SK-N-SH treated with all-trans-retinoic acid at 6 μM for 48 hours (cell line): ENCODE measurements at regions not wholly inside any gene's neighbourhood (a gene's known extent, or its start where the extent isn't known, plus 50 kb on each side); places are given as distances from the start of the nearest gene placed in this dataset.

Experiments
- ATAC-seq: fragments of 200-7000 bp; cut with Tn5 transposase; 3 replicates; pipeline ENCODE4 v1.9.1; 2020; ENCODE audit warnings: mild to moderate bottlenecking, moderate library complexity
- ARNTL ChIP-seq: fragments of 450-650 bp; formaldehyde crosslinking; IDR thresholded peaks from 2 replicates; pipeline ENCODE4 v1.5.0; 2020; ENCODE audit warnings: low read depth, mild to moderate bottlenecking, moderate library complexity, borderline replicate concordance
- BACH2 ChIP-seq: fragments of 250-450 bp; sonication (Bioruptor Pico); IDR thresholded peaks from 2 replicates; pipeline ENCODE4 v1.9.0; 2021; ENCODE audit warnings: mild to moderate bottlenecking, borderline replicate concordance
- CSDC2 ChIP-seq: fragments of 250-450 bp; sonication (Bioruptor Pico); IDR thresholded peaks from 2 replicates; pipeline ENCODE4 v1.5.0; 2020; ENCODE audit warnings: mild to moderate bottlenecking, moderate library complexity
- ESRRG ChIP-seq: fragments of 250-450 bp; sonication (Bioruptor Pico); IDR thresholded peaks from 2 replicates; pipeline ENCODE4 v1.6.1; 2021; ENCODE audit warnings: mild to moderate bottlenecking
- GLIS3 ChIP-seq: fragments of 250-450 bp; sonication (Bioruptor Pico); IDR thresholded peaks from 2 replicates; pipeline ENCODE4 v1.5.0; 2020; ENCODE audit warnings: mild to moderate bottlenecking, moderate library complexity
- ISL1 ChIP-seq: fragments of 250-450 bp; sonication (Bioruptor Pico); IDR thresholded peaks from 2 replicates; pipeline ENCODE4 v2.1.2; 2022; ENCODE audit warnings: mild to moderate bottlenecking, moderate library complexity
- OSR1 ChIP-seq: fragments of 250-450 bp; sonication (Bioruptor Pico); IDR thresholded peaks from 2 replicates; pipeline ENCODE4 v1.8.0; 2022; ENCODE audit warnings: moderate library complexity, mild to moderate bottlenecking, inconsistent platforms
- PPARA ChIP-seq: fragments of 250-450 bp; sonication (Bioruptor Pico); IDR thresholded peaks from 2 replicates; pipeline ENCODE4 v1.5.0; 2020; ENCODE audit warnings: mild to moderate bottlenecking, borderline replicate concordance
- RARB ChIP-seq: fragments of 250-450 bp; sonication (Bioruptor Pico); IDR thresholded peaks from 2 replicates; pipeline ENCODE4 v1.8.0; 2021; ENCODE audit warnings: mild to moderate bottlenecking, moderate library complexity
- TCF4 ChIP-seq: fragments of 250-450 bp; sonication (Bioruptor Pico); IDR thresholded peaks from 2 replicates; pipeline ENCODE4 v1.8.0; 2021; ENCODE audit warnings: mild to moderate bottlenecking, moderate library complexity, borderline replicate concordance
- TOX ChIP-seq: fragments of 250-450 bp; sonication (Bioruptor Pico); IDR thresholded peaks from 2 replicates; pipeline ENCODE4 v1.8.0; 2021; ENCODE audit warnings: mild to moderate bottlenecking, moderate library complexity, borderline replicate concordance
- ZC3H10 ChIP-seq: fragments of 250-450 bp; sonication (Bioruptor Pico); IDR thresholded peaks from 2 replicates; pipeline ENCODE4 v1.5.1; 2021; ENCODE audit warnings: mild to moderate bottlenecking, moderate library complexity
- ZFP3 ChIP-seq: fragments of 250-450 bp; sonication (Bioruptor Pico); IDR thresholded peaks from 2 replicates; pipeline ENCODE4 v1.5.0; 2020; ENCODE audit warnings: mild to moderate bottlenecking, moderate library complexity
- ZFP30 ChIP-seq: fragments of 450-650 bp; formaldehyde crosslinking; IDR thresholded peaks from 2 replicates; pipeline ENCODE4 v1.5.0; 2022; ENCODE audit warnings: mild to moderate bottlenecking, moderate library complexity
- ZNF70 ChIP-seq: fragments of 450-650 bp; formaldehyde crosslinking; IDR thresholded peaks from 2 replicates; pipeline ENCODE4 v1.5.0; 2020; ENCODE audit warnings: mild to moderate bottlenecking, moderate library complexity
- ZNF8 ChIP-seq: fragments of 450-650 bp; formaldehyde crosslinking; IDR thresholded peaks from 2 replicates; pipeline ENCODE4 v1.5.0; 2020; ENCODE audit warnings: mild to moderate bottlenecking, moderate library complexity
- TF ChIP-seq, protein P1 (sequence below): fragments of 250-450 bp; sonication (Bioruptor Pico); IDR thresholded peaks from 2 replicates; pipeline ENCODE4 v1.8.0; 2021; ENCODE audit warnings: low read depth, mild to moderate bottlenecking, moderate library complexity, borderline replicate concordance
- TF ChIP-seq, protein P2 (sequence below): fragments of 250-450 bp; sonication (Bioruptor Pico); IDR thresholded peaks from 2 replicates; pipeline ENCODE4 v1.5.0; 2020; ENCODE audit warnings: mild to moderate bottlenecking, moderate library complexity
- TF ChIP-seq, protein P3 (sequence below): fragments of 250-450 bp; sonication (Bioruptor Pico); IDR thresholded peaks from 2 replicates; pipeline ENCODE4 v1.5.1; 2020; ENCODE audit warnings: low read depth, mild to moderate bottlenecking, moderate library complexity

DNA sequence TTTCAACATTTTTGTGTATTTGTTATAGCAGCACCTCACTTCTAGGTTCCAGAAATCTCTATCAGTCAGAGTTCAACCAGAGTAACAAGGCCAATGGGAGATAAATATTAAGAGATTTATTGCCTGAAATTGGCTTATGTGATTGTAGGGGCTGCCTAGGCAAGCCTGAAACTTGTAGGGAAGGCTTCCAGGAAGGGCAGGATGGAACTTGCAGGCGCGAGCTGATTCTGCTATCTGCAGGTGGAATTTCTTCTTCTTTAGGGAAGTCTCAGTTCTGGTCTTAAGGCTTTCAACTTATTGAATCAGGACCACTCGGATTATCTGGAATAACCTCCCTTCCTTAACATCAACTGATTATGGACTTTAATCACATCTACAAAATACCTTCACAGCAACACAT, 199.5 kb upstream of the NLRP1 start:
- ATAC-seq = no peak
- TF ChIP-seq OSR1 (CRISPR knock-in tag) = no peak
- TF ChIP-seq ZNF8 (CRISPR knock-in tag) = no peak
- TF ChIP-seq GLIS3 (CRISPR knock-in tag) = no peak
- TF ChIP-seq, protein P1, sequence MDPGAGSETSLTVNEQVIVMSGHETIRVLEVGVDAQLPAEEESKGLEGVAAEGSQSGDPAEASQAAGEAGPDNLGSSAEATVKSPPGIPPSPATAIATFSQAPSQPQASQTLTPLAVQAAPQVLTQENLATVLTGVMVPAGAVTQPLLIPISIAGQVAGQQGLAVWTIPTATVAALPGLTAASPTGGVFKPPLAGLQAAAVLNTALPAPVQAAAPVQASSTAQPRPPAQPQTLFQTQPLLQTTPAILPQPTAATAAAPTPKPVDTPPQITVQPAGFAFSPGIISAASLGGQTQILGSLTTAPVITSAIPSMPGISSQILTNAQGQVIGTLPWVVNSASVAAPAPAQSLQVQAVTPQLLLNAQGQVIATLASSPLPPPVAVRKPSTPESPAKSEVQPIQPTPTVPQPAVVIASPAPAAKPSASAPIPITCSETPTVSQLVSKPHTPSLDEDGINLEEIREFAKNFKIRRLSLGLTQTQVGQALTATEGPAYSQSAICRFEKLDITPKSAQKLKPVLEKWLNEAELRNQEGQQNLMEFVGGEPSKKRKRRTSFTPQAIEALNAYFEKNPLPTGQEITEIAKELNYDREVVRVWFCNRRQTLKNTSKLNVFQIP (CRISPR knock-in tag) = no peak
- no peak for TF ChIP-seq PPARA (CRISPR knock-in tag)
- TF ChIP-seq ZFP3 (CRISPR knock-in tag) = no peak
- TF ChIP-seq ARNTL (CRISPR knock-in tag) = no peak
- no peak for TF ChIP-seq TOX (CRISPR knock-in tag)
- TF ChIP-seq ZNF70 (CRISPR knock-in tag) = no peak
- TF ChIP-seq ESRRG (CRISPR knock-in tag) = no peak
- TF ChIP-seq ISL1 (CRISPR knock-in tag) = no peak
- TF ChIP-seq TCF4 = no peak
- no peak for TF ChIP-seq ZC3H10 (CRISPR knock-in tag)

DNA sequence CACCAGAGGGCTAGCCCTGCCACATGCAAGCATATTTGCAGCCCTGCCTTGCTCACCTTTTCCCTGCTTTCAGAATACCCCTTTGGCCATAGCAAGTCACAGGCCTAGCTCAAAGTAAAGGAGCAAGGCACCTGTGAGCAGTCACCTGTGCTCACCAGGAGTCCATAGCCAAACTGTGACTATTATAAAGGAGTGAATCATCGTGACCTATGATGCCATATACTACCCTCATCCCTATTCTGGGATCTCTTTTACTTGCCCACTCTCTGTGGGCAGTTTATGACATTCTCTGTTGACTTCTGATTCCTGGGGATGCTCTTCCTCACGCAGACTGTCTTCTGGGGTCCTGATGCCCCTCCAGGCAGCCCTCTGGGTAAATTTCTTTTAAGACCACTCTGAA, 200.5 kb upstream of the NLRP1 start:
- ATAC-seq = no peak

DNA sequence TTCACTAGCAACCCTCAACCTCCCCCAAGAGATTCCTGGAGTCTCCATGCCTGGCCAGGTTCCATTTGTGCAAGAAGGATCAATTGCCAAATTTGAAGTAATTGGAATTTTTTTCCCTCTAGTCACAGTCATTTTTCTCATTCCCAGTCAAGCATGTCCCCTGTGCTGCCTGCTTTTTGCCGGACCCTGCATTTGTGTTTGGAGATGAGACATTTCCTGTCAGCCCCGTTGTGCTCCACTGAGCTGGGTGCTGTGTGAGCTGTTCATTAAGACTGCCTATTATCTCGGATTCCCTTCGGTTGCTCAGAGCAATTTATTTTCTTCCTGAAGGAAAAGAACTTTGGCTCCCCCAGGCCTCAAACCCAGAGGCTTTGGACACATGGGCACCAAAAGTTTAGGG, 201.0 kb upstream of the NLRP1 start:
- no peak for ATAC-seq
- no peak for TF ChIP-seq ZFP30 (CRISPR knock-in tag)
- no peak for TF ChIP-seq TCF4
- no peak for TF ChIP-seq PPARA (CRISPR knock-in tag)
- no peak for TF ChIP-seq BACH2 (CRISPR knock-in tag)
- no peak for TF ChIP-seq ZC3H10 (CRISPR knock-in tag)
- no peak for TF ChIP-seq TOX (CRISPR knock-in tag)
- no peak for TF ChIP-seq GLIS3 (CRISPR knock-in tag)
- TF ChIP-seq, protein P1 (CRISPR knock-in tag) = no peak
- no peak for TF ChIP-seq OSR1 (CRISPR knock-in tag)
- TF ChIP-seq ESRRG (CRISPR knock-in tag) = no peak
- no peak for TF ChIP-seq ZFP3 (CRISPR knock-in tag)
- no peak for TF ChIP-seq ARNTL (CRISPR knock-in tag)
- TF ChIP-seq, protein P2, sequence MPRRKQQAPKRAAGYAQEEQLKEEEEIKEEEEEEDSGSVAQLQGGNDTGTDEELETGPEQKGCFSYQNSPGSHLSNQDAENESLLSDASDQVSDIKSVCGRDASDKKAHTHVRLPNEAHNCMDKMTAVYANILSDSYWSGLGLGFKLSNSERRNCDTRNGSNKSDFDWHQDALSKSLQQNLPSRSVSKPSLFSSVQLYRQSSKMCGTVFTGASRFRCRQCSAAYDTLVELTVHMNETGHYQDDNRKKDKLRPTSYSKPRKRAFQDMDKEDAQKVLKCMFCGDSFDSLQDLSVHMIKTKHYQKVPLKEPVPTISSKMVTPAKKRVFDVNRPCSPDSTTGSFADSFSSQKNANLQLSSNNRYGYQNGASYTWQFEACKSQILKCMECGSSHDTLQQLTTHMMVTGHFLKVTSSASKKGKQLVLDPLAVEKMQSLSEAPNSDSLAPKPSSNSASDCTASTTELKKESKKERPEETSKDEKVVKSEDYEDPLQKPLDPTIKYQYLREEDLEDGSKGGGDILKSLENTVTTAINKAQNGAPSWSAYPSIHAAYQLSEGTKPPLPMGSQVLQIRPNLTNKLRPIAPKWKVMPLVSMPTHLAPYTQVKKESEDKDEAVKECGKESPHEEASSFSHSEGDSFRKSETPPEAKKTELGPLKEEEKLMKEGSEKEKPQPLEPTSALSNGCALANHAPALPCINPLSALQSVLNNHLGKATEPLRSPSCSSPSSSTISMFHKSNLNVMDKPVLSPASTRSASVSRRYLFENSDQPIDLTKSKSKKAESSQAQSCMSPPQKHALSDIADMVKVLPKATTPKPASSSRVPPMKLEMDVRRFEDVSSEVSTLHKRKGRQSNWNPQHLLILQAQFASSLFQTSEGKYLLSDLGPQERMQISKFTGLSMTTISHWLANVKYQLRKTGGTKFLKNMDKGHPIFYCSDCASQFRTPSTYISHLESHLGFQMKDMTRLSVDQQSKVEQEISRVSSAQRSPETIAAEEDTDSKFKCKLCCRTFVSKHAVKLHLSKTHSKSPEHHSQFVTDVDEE = no peak
- TF ChIP-seq, protein P3, sequence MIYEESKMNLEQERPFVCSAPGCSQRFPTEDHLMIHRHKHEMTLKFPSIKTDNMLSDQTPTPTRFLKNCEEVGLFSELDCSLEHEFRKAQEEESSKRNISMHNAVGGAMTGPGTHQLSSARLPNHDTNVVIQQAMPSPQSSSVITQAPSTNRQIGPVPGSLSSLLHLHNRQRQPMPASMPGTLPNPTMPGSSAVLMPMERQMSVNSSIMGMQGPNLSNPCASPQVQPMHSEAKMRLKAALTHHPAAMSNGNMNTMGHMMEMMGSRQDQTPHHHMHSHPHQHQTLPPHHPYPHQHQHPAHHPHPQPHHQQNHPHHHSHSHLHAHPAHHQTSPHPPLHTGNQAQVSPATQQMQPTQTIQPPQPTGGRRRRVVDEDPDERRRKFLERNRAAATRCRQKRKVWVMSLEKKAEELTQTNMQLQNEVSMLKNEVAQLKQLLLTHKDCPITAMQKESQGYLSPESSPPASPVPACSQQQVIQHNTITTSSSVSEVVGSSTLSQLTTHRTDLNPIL (CRISPR knock-in tag) = no peak
- TF ChIP-seq ZNF8 (CRISPR knock-in tag) = no peak
- TF ChIP-seq CSDC2 = no peak
- TF ChIP-seq ZNF70 (CRISPR knock-in tag) = no peak
- TF ChIP-seq RARB = no peak

More for the DNA sequence above, 200.5 kb upstream of the NLRP1 start:
- TF ChIP-seq OSR1 (CRISPR knock-in tag) (no peak), RARB (no peak)
- TF ChIP-seq, protein P2 = no peak
- TF ChIP-seq, all 23 proteins: peak for 0
